ENCODE measurements at regions not wholly inside any gene's neighbourhood (a gene's known extent, or its start where the extent isn't known, plus 50 kb on each side); places are given as distances from the start of the nearest gene placed in this dataset.
"Not testable (repeated sequence)": the region's sequence is repeated elsewhere in the genome, so short reads cannot be mapped to it uniquely, and the experiment has no call there.

DNA sequence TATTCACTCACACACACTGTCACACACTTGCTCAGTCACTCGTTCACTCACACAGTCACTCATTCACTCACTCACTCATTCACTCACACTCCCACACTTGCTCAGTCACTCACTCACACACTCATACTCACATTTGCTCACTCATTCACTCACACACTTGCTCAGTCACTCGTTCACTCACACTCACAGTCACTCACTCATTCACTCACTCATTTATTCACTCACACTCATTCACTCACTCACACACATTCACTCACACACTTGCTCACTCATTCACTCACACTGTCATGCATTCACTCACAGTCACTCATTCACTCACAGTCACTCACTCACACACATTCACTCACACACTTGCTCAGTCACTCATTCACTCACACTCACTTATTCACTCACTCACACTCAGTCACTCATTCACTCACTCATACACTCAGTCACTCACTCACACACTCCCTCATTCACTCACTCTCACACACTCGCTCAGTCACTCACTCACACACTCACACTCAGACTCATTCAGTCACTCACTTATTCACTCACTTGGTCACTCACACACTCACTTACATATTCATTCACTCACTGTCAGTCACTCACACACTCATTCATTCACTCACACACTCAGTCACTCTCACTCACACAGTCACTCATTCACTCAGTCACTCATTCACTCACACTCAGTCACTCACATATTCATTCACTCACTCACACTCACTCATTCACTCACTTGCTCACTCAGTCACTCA lies 167.0 kb upstream of the C1orf174 start:
- DNase-seq (ENCODE audit: low spot score): no peak

DNA sequence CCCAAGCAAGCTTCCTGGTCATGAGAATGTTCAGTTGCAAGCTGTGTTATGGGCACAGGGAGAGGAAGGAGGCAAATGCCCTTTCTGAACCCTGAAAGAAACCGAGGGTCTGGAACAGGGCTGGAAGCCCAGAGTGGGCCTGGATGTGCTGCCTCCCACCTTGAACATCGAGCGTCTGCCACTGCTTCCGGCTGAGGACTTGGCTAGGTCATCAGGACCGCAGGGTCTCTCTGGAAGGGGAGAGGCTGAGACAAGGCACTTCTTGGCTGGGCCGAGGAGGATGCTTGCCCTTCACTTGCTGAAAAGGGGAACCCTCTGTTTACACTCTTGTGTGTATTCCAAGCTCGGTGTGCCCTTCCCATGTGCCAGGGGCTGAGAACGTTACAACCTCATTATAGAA lies 168.0 kb upstream of the C1orf174 start:
- no peak for DNase-seq (ENCODE audit: low spot score)

DNA sequence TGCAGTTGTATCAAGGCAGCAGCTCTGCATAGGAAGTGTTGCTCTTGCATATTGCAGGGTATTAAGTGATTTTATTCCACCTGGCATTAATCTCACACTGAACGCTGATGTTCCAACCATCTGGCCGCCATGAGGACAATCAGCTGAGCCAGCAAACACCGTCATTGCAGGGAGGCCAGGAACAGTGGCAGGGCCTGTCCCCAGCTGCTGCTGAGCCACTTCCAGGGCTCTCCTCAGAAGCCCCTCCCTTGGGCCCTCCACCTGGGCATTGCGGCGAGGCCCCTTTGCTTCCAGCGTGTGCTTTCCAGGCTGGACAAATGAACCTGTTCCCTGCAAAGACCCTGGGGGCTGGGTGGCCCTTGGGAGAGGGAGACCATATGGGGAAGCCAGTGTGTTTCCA lies 171.6 kb upstream of the C1orf174 start:
- DNase-seq (ENCODE audit: low spot score): no peak

DNA sequence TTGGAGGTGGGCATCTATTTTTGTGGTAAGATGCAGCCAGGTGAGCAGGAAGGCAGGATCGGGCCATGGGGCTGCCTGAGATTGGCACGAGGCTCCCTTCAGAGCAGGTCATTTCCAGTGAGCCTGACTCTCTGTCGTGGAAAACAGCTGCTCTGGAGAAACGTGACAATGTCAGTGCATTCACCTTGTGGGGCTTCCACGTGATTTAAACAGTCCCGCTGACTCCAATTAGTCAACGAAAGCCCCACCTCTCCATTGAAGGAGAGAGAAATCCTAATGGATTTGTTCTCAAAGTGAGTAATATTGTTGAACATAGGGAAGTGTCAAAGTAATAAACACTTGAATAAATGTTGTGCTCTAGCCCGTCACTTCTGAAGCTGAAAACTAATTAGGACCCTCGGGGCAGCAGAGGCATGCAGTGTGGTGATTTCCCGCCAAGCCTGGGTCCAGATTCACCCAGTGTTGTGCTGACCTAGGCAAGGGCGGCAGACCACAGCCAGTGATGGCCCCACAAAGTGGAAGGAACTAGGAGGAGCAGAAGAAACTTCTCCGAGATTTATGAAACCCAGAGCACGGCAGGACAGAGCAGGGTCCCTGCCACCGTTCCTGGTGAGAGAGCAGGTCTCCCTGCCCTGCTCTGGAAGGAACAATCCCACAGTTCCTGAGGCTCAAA lies 172.5 kb upstream of the C1orf174 start:
- no peak for DNase-seq (ENCODE audit: low spot score)

DNA sequence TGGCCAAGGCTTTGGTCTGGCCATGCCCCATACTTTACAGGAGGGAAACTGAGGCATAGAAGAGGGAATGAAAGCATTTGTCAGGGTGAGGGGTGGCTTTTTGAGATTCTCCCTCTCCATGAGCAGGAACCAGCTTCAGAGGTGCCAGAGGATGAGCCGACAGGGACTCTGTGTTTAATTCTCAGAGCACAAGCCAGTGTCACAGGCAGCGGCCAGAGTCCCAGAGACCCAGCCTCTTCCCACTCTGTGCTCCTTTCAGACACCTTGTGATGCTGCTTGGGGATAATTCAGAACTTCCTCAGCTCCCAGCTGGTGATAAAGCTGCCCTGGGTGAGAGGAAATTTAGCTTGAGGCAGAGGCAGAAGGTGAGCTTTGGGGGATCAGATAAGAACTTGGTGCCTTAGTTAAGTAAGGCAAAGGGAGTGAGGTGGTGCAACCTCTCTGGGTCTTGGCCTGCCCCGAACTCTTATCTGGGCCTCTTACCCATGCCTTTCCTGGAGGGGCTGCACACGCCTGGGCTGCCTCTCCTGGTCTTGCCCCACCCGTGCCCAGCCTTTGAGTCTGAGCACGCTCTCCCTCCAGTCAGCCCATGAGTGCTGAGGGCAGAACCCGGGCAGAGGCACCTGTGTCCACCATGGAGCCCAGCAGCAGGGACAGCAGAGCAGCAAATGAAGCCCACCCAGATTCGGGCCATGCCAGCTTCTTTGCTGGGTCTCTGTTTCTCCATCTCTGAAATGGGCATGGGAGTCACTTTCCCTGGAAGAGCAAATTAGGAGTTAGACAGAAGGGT lies 175.6 kb upstream of the C1orf174 start:
- DNase-seq (ENCODE audit: low spot score): no peak

DNA sequence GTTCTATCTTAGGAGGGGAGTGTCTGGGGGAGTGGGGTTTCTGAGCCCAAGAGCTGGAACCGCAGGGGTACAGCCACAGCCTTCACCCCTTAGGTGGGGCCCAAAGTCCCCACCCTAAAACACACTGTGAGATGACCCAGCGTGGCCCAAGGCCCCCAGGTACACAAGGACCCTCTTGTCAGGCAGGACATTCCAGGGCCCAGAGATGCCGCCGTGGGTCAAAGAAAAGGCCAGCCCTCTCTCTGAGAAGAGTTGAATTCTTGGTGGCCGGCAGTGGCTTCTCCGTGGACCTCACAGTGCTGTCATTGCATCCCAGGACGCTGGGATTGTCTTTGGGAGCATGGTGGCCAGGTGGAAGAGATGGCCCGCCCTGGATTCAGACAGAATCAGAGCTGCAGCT lies 176.3 kb upstream of the C1orf174 start:
- no peak for DNase-seq (ENCODE audit: low spot score)

DNA sequence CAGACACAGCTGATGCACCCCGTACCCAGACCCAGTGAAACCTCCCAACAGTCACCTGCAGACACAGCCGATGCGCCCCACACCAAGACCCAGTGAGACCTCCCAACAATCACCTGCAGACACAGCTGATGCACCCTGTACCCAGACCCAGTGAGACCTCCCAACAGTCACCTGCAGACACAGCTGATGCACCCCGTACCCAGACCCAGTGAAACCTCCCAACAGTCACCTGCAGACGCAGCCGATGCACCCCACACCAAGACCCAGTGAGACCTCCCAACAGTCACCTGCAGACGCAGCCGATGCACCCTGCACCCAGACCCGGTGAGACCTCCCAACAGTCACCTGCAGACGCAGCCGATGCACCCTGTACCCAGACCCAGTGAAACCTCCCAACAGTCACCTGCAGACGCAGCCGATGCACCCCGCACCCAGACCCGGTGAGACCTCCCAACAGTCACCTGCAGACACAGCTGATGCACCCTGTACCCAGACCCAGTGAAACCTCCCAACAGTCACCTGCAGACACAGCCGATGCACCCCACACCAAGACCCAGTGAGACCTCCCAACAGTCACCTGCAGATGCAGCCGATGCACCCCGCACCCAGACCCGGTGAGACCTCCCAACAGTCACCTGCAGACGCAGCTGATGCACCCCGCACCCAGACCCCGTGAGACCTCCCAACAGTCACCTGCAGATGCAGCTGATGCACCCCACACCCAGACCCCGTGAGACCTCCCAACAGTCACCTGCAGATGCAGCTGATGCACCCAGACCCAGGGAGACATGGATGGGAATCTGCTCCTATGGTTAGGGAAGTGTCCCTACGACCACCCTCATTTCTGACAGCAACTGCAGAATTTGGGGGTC lies 178.3 kb upstream of the C1orf174 start:
- not testable (repeated sequence) for DNase-seq (ENCODE audit: low spot score)

DNA sequence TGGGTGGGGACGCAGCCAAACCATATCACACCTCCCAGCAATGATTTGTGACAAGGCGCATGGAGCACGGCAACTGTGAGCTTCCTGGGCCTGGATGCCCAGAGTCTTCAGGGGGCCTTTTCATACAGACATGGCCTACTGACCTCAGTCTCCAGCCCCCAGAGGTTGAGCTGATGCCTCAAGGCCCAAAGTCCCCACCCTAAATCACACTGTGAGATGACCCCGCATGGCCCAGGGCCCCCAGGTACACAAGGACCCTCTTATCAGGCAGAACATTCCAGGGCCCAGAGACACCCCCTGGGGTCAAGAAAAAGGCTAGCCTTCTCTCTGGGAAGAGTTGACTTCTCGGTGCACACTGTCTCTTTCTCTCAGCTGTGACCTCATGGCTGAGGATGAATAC lies 179.7 kb upstream of the C1orf174 start:
- no peak for DNase-seq (ENCODE audit: low spot score)

DNA sequence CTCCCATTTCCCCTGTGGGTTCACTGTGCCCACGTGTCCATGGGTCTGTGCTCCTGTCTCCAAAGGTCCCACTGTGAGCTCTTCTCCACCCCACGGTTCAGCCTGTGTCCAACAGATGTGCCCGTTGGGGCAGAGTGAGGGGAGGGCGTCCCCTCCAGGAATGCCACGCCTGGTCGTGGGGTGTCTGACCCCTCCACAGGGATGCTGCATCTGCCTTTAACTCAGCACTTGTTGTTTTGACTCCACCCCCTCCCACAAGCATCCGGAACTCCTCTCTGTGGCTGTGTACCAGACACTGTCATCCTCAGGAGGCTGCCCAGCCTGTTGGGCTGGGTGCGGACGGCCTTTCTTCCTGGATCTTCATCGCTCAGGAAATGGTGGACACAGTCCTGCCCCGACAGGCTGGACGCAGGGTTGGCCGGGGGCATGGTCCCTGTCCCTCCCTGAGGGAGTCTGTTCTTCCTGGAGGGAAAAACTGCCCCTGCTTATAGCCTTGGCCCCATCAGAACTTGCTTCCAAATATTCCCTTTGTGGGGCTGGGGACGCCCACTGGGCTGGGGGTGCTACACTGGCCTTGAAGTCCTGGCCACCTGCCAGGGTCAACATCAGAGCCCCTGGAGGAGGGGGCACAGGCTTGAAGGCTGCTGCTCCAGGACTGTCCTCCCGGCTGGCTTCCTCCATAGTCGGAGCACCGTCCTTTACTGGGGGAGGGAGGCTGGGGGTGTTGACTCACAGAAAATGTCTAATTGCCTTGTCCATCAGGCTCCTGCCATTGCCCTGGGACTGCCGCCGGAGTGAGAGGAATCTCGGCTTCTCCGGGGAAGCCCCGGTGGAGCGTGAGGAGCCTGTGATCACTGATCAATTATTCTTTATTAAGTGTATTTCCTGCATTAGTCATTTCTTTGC lies 182.0 kb upstream of the C1orf174 start:
- no peak for DNase-seq (ENCODE audit: low spot score)

DNA sequence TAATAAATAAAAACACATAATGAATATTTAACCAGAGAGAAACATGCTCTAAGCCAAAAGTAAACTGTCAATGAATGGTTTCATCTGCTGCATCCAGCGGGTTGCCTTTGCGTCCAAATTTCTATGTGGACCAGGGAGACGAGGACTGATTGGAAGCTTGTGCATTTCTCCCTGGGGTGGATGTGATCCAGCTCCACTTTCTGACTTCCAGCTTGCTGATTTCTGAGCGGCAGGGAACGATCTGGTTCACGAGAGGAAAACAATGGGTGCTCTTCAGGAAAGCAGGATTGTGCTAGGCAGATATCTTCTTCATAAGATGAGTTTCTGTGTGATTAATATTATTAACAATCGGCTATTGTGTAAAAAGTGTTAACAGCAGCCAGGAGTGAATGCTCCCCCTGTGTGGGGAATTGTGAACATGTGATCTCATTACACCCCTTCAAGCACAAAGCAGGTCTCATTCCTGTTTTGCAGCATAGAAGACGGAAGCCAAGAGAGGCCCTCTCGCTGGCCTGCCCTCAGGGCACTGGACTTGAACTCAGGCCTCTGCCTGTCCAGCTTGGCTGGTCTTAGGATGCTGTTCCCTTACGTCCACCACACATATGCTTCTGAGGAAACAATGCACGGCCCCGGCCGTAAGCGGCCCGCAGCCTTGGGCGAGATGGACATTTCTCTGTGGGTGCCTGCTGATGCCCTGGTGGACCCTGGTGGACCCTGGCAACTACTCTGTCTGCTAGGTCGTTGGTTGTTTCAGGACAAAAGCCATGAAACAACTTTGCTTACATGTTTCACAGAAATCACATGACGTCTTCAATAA lies 183.4 kb upstream of the C1orf174 start:
- DNase-seq (ENCODE audit: low spot score): no peak

DNA sequence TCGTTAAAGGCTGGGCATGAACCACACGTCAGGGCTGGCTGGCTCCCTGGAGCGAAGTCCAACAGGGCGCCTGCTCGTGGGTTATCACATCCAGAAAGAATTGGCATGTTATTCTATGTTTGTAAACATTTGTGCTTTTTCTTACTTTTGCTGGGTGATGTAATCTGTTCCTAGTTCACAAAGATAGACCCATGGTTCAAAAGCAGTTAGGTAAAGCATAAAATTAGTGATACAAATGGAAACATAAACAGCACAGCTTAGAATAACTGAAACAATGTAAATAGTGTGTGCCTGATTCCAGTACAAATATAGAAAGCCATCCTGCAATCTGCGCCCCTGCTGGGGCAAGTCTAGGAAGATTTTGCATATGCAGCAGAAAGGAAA lies 184.0 kb upstream of the C1orf174 start:
- DNase-seq (ENCODE audit: low spot score): no peak

DNA sequence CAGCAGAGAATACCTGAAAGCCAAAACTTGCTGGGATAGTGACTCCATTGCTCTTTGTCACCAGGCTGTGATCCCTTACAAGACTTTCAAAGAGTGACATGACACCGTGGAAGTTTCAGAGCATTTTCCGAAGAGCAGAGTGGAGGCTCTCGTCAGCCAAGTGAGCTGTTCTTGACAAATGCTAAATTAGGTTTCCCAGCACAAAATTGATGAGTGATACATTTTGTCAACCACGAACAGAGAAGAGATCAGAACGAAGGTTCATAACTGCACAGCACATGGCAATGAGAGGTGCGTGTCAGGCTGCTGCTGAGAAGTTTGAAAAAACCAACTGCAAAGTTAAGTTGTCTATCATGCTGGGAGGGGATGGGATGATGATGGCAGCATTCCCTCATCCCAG lies 184.4 kb upstream of the C1orf174 start:
- DNase-seq (ENCODE audit: low spot score): no peak

DNA sequence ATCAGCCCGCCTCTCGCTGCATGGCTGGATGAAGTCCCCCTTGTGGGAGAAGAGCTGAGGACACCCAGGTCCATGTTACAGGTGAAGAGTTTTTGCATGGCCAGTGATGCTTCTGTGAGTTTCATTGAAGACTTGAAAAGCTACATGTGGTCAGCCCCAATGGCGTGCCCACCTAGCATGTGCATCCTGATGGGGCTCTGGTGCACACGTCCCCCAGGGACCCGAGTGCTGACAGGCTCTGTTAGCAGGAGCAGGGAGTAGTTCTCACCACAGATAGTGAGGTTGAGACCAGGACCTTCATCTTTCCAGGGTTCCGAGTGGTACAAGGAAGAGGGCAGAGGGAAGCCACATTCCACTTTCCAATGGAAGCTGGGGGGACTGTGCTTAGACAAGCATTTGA lies 184.8 kb upstream of the C1orf174 start:
- DNase-seq (ENCODE audit: low spot score): no peak

DNA sequence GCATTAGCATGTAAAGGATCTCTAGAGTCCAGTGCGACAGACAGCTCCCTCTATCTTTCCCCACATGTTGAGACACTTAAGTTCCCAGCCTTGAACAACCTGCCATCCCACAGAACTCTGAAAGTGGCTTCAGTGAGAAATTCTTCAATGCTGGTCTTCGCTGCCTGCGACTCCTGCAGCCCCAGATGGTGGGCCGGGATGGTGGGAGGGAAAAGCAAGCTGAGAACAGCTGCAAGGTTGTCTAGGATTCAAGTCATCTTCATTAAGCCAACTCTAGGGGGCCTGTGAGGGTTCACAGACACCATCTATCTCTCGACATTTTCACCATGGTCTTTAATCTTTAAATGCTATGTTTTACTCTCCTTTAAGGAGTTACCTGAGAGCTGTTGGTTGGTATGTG lies 185.5 kb upstream of the C1orf174 start:
- DNase-seq (ENCODE audit: low spot score): no peak

DNA sequence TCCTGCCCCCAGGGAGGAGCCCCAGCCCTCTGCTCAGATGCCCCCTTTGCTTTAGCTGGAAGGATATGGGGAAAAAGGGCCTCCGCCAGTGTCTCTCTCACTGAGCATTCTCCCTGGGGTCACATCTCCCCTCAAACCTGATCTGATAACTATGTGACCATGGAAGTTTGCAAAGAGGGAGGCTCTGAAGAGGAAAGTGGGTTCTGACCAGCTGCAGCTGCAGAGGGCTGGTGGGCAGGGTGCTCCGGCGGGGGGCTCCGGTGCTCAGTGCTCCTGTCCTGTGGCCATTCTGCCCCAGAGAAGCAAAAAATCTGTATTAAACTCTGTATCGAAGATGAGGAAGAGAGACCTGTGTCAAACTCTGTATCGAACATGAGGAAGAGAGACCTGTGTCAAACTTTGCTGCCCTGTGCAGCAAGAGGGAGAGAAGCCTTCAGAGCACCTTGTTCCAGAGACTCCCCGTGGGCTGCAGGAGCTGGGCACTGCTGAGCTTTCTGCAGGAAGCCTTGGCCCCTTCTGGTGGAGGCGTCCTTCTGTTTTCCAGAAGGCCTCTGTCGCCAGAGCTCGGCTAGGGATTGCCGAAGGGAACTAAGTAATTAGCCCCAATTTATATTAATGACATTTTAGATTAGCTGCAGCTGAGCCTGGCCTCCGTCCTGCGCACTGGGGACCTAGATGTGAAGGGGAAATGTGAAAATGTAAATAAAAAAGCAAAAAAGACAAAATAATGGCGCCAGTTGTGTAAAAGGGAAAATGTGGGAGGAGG lies 186.2 kb upstream of the C1orf174 start:
- no peak for DNase-seq (ENCODE audit: low spot score)

DNA sequence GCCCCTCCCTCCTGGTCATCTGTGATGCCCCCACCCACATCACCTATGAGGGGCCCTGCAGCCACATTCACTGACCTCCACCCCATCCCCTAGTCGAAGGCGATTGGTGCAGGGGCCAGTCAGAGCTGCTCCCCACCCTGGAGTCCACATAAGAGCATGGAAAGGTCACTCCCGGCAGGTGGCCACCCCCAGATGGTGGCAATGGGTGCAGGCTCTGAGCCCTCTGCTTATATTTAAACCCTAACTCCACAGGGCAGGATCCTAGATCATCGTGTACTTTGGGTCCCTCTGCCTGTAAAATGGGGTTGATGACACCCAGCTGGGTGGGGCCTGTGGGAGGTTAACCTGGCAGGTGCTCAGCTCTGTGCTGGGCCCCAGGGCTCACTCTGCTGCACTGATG lies 186.8 kb upstream of the C1orf174 start:
- no peak for DNase-seq (ENCODE audit: low spot score)

DNA sequence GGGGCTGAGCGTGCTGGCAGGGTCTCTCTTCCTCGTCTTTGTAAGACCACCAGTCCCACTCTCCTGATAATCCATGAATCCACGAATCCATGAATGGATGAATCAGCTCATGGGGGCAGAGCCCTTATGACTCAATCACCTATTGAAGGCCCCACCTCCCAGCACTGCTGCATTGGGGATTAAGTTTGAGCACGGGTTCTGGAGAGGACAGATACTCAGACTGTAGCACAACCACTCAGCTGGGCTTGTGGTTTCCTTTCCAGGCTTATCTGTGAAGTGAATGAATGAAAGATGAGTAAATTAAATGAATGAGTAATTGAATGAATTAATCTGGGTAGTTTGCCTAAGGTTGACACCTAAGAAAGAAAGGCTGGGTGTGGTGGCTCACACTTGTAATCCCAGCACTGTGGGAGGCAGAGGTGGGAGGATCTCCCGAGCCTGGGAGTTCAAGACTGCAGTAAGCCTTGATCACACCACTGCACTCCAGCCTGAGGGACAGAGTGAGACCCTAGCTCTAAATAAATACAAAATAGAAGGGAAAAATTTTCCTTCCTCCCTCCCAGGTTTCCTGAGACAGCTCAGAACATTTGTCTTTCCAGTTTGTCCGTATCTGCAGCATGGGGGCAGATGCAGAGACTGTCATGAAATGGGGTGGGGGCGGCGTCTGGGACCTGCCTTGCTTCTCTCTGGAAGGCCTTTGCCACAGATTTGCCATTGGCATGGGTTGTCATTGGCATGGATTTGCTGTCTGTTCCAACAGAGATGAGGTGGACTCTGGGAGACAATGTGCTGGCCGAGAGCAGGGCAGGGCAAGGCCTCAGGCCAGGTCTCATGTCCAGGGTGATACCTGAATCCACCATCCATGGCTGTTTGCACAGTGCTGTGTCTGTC lies 187.7 kb upstream of the C1orf174 start:
- DNase-seq (ENCODE audit: low spot score): no peak

DNA sequence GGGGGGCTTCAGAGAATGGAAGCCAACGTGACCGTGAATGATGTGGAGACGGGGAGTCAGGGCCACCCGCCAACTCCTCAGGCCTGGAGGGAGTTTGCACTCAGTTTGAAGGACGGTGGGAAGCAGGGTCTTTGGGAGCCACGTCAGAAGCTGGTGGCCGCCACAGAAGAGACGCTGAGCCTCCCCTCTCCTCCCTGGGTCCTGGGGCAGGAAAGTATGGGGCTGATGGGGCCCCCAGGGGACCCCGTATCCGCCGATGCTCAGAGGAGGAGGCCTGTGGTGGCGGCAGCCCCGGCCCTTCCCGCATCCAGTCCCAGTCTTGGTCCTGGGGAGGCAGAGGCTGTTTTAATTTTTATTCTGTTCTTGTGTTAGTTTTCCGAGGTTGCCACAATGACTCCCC lies 188.6 kb upstream of the C1orf174 start:
- no peak for DNase-seq (ENCODE audit: low spot score)

Data from AG20443 (cell line).